ENCODE measurements at regions not wholly inside any gene's neighbourhood (a gene's known extent, or its start where the extent isn't known, plus 50 kb on each side); places are given as distances from the start of the nearest gene placed in this dataset.

- Histone ChIP-seq H3K4me3 (ENCODE audit: insufficient read depth, low read depth, low read length) (no peak overlapping the region), H3K27me3 (ENCODE audit: control insufficient read depth, insufficient read depth, low read length) (no peaks in the 10 kb centered on the region; the same call in 1 of the 2 replicates), H3K36me3 (replicated peaks; ENCODE audit: control insufficient read depth, insufficient read depth, low read length) (no peaks in the 10 kb centered on the region)
- no peak for DNase-seq
Observed at GRCh38 chr14:56505361-56505760, 74.2 kb upstream of the TMEM260 start.

GRCh38 chr14:56512521-56512920 is 67.1 kb upstream of the TMEM260 start:
- no peak overlapping the region for H3K4me3 ChIP-seq (ENCODE audit: insufficient read depth, low read depth, low read length)
- H3K27me3 ChIP-seq (ENCODE audit: control insufficient read depth, insufficient read depth, low read length), result no peaks in the 10 kb centered on the region; the same call in 1 of the 2 replicates
- no peaks in the 10 kb centered on the region for H3K36me3 ChIP-seq (replicated peaks; ENCODE audit: control insufficient read depth, insufficient read depth, low read length)
- no peak for DNase-seq

GRCh38 chr14:56514663-56515371 is 64.8 kb upstream of the TMEM260 start:
- Histone ChIP-seq H3K27me3 (ENCODE audit: control insufficient read depth, insufficient read depth, low read length) (no peaks in the 10 kb centered on the region; the same call in 1 of the 2 replicates), H3K4me3 (ENCODE audit: insufficient read depth, low read depth, low read length) (no peak overlapping the region), H3K36me3 (replicated peaks; ENCODE audit: control insufficient read depth, insufficient read depth, low read length) (no peaks in the 10 kb centered on the region)
- DNase-seq, result no peak

GRCh38 chr14:56515739-56516138 is 63.9 kb upstream of the TMEM260 start:
- Histone ChIP-seq H3K4me3 (ENCODE audit: insufficient read depth, low read depth, low read length) (no peak overlapping the region), H3K36me3 (replicated peaks; ENCODE audit: control insufficient read depth, insufficient read depth, low read length) (no peaks in the 10 kb centered on the region), H3K27me3 (ENCODE audit: control insufficient read depth, insufficient read depth, low read length) (peaks cover 2% of the 10 kb centered on the region; the same call in 1 of the 2 replicates)
- no peak for DNase-seq

GRCh38 chr14:56522403-56522802 is 57.2 kb upstream of the TMEM260 start:
- no peak for DNase-seq
- no peak overlapping the region for H3K4me3 ChIP-seq (ENCODE audit: insufficient read depth, low read depth, low read length)
- peaks cover 18% of the 10 kb centered on the region; the same call in 1 of the 2 replicates for H3K27me3 ChIP-seq (ENCODE audit: control insufficient read depth, insufficient read depth, low read length)
- no peaks in the 10 kb centered on the region for H3K36me3 ChIP-seq (replicated peaks; ENCODE audit: control insufficient read depth, insufficient read depth, low read length)

- Histone ChIP-seq H3K36me3 (replicated peaks; ENCODE audit: control insufficient read depth, insufficient read depth, low read length) (no peaks in the 10 kb centered on the region), H3K4me3 (ENCODE audit: insufficient read depth, low read depth, low read length) (no peak overlapping the region), H3K27me3 (ENCODE audit: control insufficient read depth, insufficient read depth, low read length) (peaks cover 23% of the 10 kb centered on the region; the same call in 1 of the 2 replicates)
- DNase-seq, result peak; percentile 32
Observed at GRCh38 chr14:56524971-56525677, 54.5 kb upstream of the TMEM260 start.

GRCh38 chr14:56528927-56529326 is 50.7 kb upstream of the TMEM260 start:
- Histone ChIP-seq H3K36me3 (replicated peaks; ENCODE audit: control insufficient read depth, insufficient read depth, low read length) (no peaks in the 10 kb centered on the region), H3K4me3 (ENCODE audit: insufficient read depth, low read depth, low read length) (no peak overlapping the region)
- DNase-seq, result peak; percentile 30

More at GRCh38 chr14:56528927-56529326, 50.7 kb upstream of the TMEM260 start:
- H3K27me3 ChIP-seq (ENCODE audit: control insufficient read depth, insufficient read depth, low read length), result peaks cover 17% of the 10 kb centered on the region; the same call in 1 of the 2 replicates

All from H7 (cell line).